Esophagus squamous epithelium (tissue), 5 donors: ENCODE measurements at regions not wholly inside any gene's neighbourhood (a gene's known extent, or its start where the extent isn't known, plus 50 kb on each side); places are given as distances from the start of the nearest gene placed in this dataset.
A peak's percentile ranks its signal among the peaks of the same experiment; 100 is the strongest.

Source experiments
- DNase-seq: peaks from one replicate; lab custom pipeline; 2025; lab: John Stamatoyannopoulos, UW
- H3K27ac ChIP-seq, 4 donors: fragments of 200-600 bp; sonication (generic); one replicate each; pipeline ENCODE4 v1.5.1; 2016 to 2019; ENCODE audit warnings: mild to moderate bottlenecking in 1 of 4
- H3K27me3 ChIP-seq, 4 donors: fragments of 200-600 bp; sonication (generic); 1 replicate in 3 of 4; 2 replicates in 1 of 4; pipeline versions ENCODE4 v1.5.1 to v1.6.0; 2017 to 2021; ENCODE audit warnings: antibody characterized with exemption in 1 of 4
- H3K36me3 ChIP-seq, 3 donors: fragments of 200-600 bp; sonication (generic); one replicate each; pipeline ENCODE4 v1.5.1; 2016 to 2019
- H3K4me1 ChIP-seq, 3 donors: fragments of 200-600 bp; sonication (generic); one replicate each; pipeline ENCODE4 v1.5.1; 2017 to 2019
- H3K4me3 ChIP-seq, 4 donors: fragments of 200-600 bp; sonication (generic); 1 replicate in 3 of 4; 2 replicates in 1 of 4; pipeline ENCODE4 v1.5.1; 2016 to 2019; ENCODE audit warnings: mild to moderate bottlenecking in 2 of 4, moderate library complexity in 1 of 4
- H3K9me3 ChIP-seq, 3 donors: fragments of 200-600 bp; sonication (generic); one replicate each; pipeline ENCODE4 v1.5.1; 2016 to 2019
- POLR2A ChIP-seq, 4 donors: fragments of 450-650 bp; IDR thresholded peaks; one replicate each; pipeline ENCODE4 v1.6.1; 2017; ENCODE audit warnings: antibody characterized with exemption in 4 of 4, mild to moderate bottlenecking in 4 of 4, moderate library complexity in 3 of 4
- WGBS, 2 donors: methylation state at CpG; one replicate each; pipeline ENCODE4 v1.1.5; 2018; 5-methylcytosine and 5-hydroxymethylcytosine counted together
- intact Hi-C: fragments of 100-400 bp; cut with DNase I; formaldehyde crosslinking; loops from one replicate; pipeline ENCODE4 v1.15.0; 2022
- TF ChIP-seq, protein P1 (sequence below), 6 experiments: fragments of 450-650 bp in 4 of 6; fragments of 200-600 bp in 2 of 6; sonication (generic) in 2 of 6; IDR thresholded peaks; one replicate each; pipeline ENCODE4 v1.5.1; 2016 to 2019; ENCODE audit warnings: antibody characterized with exemption in 6 of 6, mild to moderate bottlenecking in 4 of 6, moderate library complexity in 4 of 6
- donor health status: DM: yes; HTN: yes; CAD: no.

DNA sequence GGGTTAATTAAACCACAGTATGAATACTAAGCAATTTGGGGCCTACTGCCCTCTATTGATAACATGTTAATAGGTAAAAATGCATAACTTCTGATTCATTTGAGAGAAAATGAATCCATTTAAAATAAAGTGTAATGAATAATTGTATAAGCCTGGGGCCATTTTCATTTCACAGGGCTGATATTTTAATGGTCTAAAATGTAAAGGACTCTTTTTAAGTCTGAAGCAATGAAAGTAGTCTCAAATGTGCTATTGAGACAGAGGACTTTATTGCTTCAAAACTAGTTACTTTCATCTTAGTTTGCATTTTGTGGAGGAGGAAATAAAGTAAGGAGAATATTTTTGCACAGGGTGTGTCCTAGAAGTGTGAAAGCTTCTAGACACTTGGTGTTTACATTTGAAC is 155.4 kb downstream of the TLR5 start:
- Histone ChIP-seq H3K4me3 (no peak overlapping the region), H3K9me3 (no peaks in the 10 kb centered on the region), H3K27ac (no peak overlapping the region), H3K36me3 (peaks cover 0 to 14% (median 0%) of the 10 kb centered on the region in 3 donors), H3K4me1 (peaks cover 0 to 7% (median 0%) of the 10 kb centered on the region in 3 donors), H3K27me3 (no peaks in the 10 kb centered on the region)
- TF ChIP-seq, protein P1, sequence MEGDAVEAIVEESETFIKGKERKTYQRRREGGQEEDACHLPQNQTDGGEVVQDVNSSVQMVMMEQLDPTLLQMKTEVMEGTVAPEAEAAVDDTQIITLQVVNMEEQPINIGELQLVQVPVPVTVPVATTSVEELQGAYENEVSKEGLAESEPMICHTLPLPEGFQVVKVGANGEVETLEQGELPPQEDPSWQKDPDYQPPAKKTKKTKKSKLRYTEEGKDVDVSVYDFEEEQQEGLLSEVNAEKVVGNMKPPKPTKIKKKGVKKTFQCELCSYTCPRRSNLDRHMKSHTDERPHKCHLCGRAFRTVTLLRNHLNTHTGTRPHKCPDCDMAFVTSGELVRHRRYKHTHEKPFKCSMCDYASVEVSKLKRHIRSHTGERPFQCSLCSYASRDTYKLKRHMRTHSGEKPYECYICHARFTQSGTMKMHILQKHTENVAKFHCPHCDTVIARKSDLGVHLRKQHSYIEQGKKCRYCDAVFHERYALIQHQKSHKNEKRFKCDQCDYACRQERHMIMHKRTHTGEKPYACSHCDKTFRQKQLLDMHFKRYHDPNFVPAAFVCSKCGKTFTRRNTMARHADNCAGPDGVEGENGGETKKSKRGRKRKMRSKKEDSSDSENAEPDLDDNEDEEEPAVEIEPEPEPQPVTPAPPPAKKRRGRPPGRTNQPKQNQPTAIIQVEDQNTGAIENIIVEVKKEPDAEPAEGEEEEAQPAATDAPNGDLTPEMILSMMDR (IDR thresholded peaks at IDR 0.05), result no peak
- no peak for TF ChIP-seq POLR2A (IDR thresholded peaks at IDR 0.05)
- no peak for DNase-seq
- intact Hi-C loops, result no loop called here

- intact Hi-C loops, result no loop called here
- Histone ChIP-seq H3K36me3 (peaks cover 0 to 14% (median 0%) of the 10 kb centered on the region in 3 donors), H3K27ac (no peak overlapping the region), H3K4me3 (no peak overlapping the region), H3K4me1 (peaks cover 0 to 13% (median 0%) of the 10 kb centered on the region in 3 donors), H3K27me3 (no peaks in the 10 kb centered on the region), H3K9me3 (no peaks in the 10 kb centered on the region)
- 81 to 93% methylated on average over 3 of the region's 3 CpGs for WGBS, 2 donors
- TF ChIP-seq, protein P1 (IDR thresholded peaks at IDR 0.05), result no peak
- no peak for TF ChIP-seq POLR2A (IDR thresholded peaks at IDR 0.05)
- no peak for DNase-seq
Observed at GRCh38 chr1:222989443-222989842, 153.6 kb downstream of the TLR5 start.

- WGBS, 2 donors, result 95 to 97% methylated on average over 1 of the region's 1 CpG
- Histone ChIP-seq H3K9me3 (no peaks in the 10 kb centered on the region), H3K4me3 (no peak overlapping the region), H3K27ac (no peak overlapping the region), H3K4me1 (peaks cover 0 to 30% (median 4%) of the 10 kb centered on the region in 3 donors), H3K36me3 (peaks cover 0 to 14% (median 0%) of the 10 kb centered on the region in 3 donors), H3K27me3 (no peaks in the 10 kb centered on the region)
- no peak for DNase-seq
- intact Hi-C loops, result no loop called here
- no peak for TF ChIP-seq POLR2A (IDR thresholded peaks at IDR 0.05)
- TF ChIP-seq, protein P1 (IDR thresholded peaks at IDR 0.05), result no peak
Observed at GRCh38 chr1:222991177-222991576, 151.9 kb downstream of the TLR5 start.

DNA sequence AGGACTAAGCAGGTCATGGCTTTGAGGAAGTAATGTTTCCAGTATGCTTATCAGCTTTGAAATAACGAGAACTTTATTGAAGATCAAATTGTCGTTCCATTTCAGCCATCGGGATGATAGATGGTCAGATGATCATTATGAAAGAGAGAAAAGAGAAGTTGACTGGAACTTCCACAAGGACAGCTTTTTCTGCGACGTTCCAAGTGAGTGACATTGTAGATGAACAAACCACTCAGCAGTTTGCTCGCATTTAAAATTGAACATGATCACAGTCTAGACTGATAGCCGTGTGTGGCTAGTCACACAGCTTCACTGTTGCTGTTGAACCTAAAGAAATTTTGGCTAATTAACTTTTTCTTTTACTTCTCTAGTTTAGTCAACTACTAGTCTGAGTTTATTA is 151.1 kb downstream of the TLR5 start:
- H3K4me1 ChIP-seq, result peaks cover 0 to 36% (median 4%) of the 10 kb centered on the region in 3 donors
- no peaks in the 10 kb centered on the region for H3K27me3 ChIP-seq
- 77 to 95% methylated on average over 7 of the region's 7 CpGs for WGBS, 2 donors
- H3K4me3 ChIP-seq, result no peak overlapping the region
- no peaks in the 10 kb centered on the region for H3K9me3 ChIP-seq
- H3K36me3 ChIP-seq, result peaks cover 0 to 7% (median 0%) of the 10 kb centered on the region in 3 donors
- DNase-seq, result no peak
- intact Hi-C loops, result no loop called here
- TF ChIP-seq POLR2A (IDR thresholded peaks at IDR 0.05), result no peak
- TF ChIP-seq, protein P1 (IDR thresholded peaks at IDR 0.05), result no peak
- no peak overlapping the region for H3K27ac ChIP-seq

- intact Hi-C loops, result no loop called here
- TF ChIP-seq POLR2A (IDR thresholded peaks at IDR 0.05), result no peak
- TF ChIP-seq, protein P1 (IDR thresholded peaks at IDR 0.05), result no peak
- peaks cover 0 to 31% (median 4%) of the 10 kb centered on the region in 3 donors for H3K4me1 ChIP-seq
- DNase-seq, result no peak
- no peaks in the 10 kb centered on the region for H3K9me3 ChIP-seq
- no peak overlapping the region for H3K4me3 ChIP-seq
- peaks cover 0 to 11% (median 0%) of the 10 kb centered on the region in 3 donors for H3K36me3 ChIP-seq
- H3K27me3 ChIP-seq, result no peaks in the 10 kb centered on the region
- H3K27ac ChIP-seq, result peak overlapping the region in 1 of 4 donors; percentile 34
- WGBS, 2 donors, result 27 to 36% methylated on average over 4 of the region's 4 CpGs
Observed at GRCh38 chr1:222994511-222995235, 148.4 kb downstream of the TLR5 start.
